GM13976 (cell line): ENCODE measurements at regions not wholly inside any gene's neighbourhood (a gene's known extent, or its start where the extent isn't known, plus 50 kb on each side); places are given as distances from the start of the nearest gene placed in this dataset.
"Not testable (repeated sequence)": the region's sequence is repeated elsewhere in the genome, so short reads cannot be mapped to it uniquely, and the experiment has no call there.

Source experiments
- DNase-seq: peaks from one replicate; pipeline ENCODE4 v3.0.0; 2012; ENCODE audit warnings: low spot score
- CTCF ChIP-seq: IDR thresholded peaks from 2 replicates; pipeline ENCODE4 v1.5.1; 2012; ENCODE audit warnings: borderline replicate concordance, mild to moderate bottlenecking; ENCODE audit not compliant: insufficient read depth; ENCODE audit errors: extremely low read depth, missing control alignments, control extremely low read depth
- in situ Hi-C: fragments of 300-500 bp; cut with MboI; formaldehyde crosslinking; loops from one replicate; pipeline ENCODE4 v1.12.0; 2022; ENCODE audit warnings: low sequenced_read_pairs, mixed read lengths, inconsistent platforms; ENCODE audit not compliant: unreplicated experiment

GRCh38 chr2:89797320-89798038, 1106.0 kb downstream of the RPIA start:
- in situ Hi-C loops = no loop called here
- TF ChIP-seq CTCF = no peak
- DNase-seq = no peak

- DNase-seq, in situ Hi-C loops: not testable (repeated sequence)
Measured at GRCh38 chr2:89801207-89801606, 1109.7 kb downstream of the RPIA start.

GRCh38 chr2:89806363-89806762, 1114.9 kb downstream of the RPIA start:
- in situ Hi-C loops, DNase-seq: not testable (repeated sequence)

GRCh38 chr2:89811295-89811694, 1119.8 kb downstream of the RPIA start:
- TF ChIP-seq CTCF = no peak
- no peak for DNase-seq
- in situ Hi-C loops = no loop called here

- in situ Hi-C loops, DNase-seq: not testable (repeated sequence)
Measured at GRCh38 chr2:89811910-89812309, 1120.4 kb downstream of the RPIA start.

GRCh38 chr2:89814359-89814758, 1122.9 kb downstream of the RPIA start:
- DNase-seq, in situ Hi-C loops: not testable (repeated sequence)

GRCh38 chr2:89818873-89819272, 1127.4 kb downstream of the RPIA start:
- no peak for DNase-seq
- no peak for TF ChIP-seq CTCF
- in situ Hi-C loops = no loop called here

GRCh38 chr2:89819809-89820208, 1128.3 kb downstream of the RPIA start:
- DNase-seq = no peak
- no peak for TF ChIP-seq CTCF
- in situ Hi-C loops = no loop called here

- in situ Hi-C loops = no loop called here
- DNase-seq = no peak
- no peak for TF ChIP-seq CTCF
Measured at GRCh38 chr2:89820248-89820647, 1128.8 kb downstream of the RPIA start.
